Hepatocyte (in vitro differentiated cells): ENCODE measurements at regions not wholly inside any gene's neighbourhood (a gene's known extent, or its start where the extent isn't known, plus 50 kb on each side); places are given as distances from the start of the nearest gene placed in this dataset.
"Not testable (repeated sequence)": the region's sequence is repeated elsewhere in the genome, so short reads cannot be mapped to it uniquely, and the experiment has no call there.

ENCODE experiments used
- DNase-seq: peaks from one replicate; pipeline ENCODE4 v3.0.0-alpha.2; 2016; ENCODE audit warnings: low spot score
- H2AFZ ChIP-seq: fragments of 200-600 bp; sonication (generic); 2 replicates; pipeline ENCODE4 v1.6.0; 2016; ENCODE audit warnings: antibody characterized with exemption, mild to moderate bottlenecking
- H3K27ac ChIP-seq: fragments of 200-600 bp; sonication (generic); 2 replicates; pipeline ENCODE4 v1.5.1; 2016; ENCODE audit warnings: mild to moderate bottlenecking
- H3K27me3 ChIP-seq: fragments of 200-600 bp; sonication (generic); 2 replicates; pipeline ENCODE4 v1.6.1; 2016
- H3K36me3 ChIP-seq: fragments of 200-600 bp; sonication (generic); replicated peaks from 2 replicates; pipeline ENCODE4 v1.5.1; 2016; ENCODE audit warnings: low read depth; ENCODE audit not compliant: insufficient read depth
- H3K4me1 ChIP-seq: fragments of 200-600 bp; sonication (generic); 2 replicates; pipeline ENCODE4 v1.5.1; 2016; ENCODE audit warnings: mild to moderate bottlenecking, moderate library complexity; ENCODE audit not compliant: insufficient read depth
- H3K4me2 ChIP-seq: fragments of 200-600 bp; sonication (generic); 2 replicates; pipeline ENCODE4 v1.6.0; 2016
- H3K4me3 ChIP-seq: fragments of 200-600 bp; sonication (generic); 2 replicates; pipeline ENCODE4 v1.5.1; 2016; ENCODE audit warnings: mild to moderate bottlenecking
- H3K79me2 ChIP-seq: fragments of 200-600 bp; sonication (generic); 2 replicates; pipeline ENCODE4 v1.6.0; 2017; ENCODE audit warnings: mild to moderate bottlenecking
- H3K9me2 ChIP-seq: fragments of 200-600 bp; sonication (generic); replicated peaks from 2 replicates; pipeline ENCODE4 v1.6.0; 2017; ENCODE audit warnings: mild to moderate bottlenecking; ENCODE audit not compliant: insufficient read depth
- H3K9me3 ChIP-seq: fragments of 200-600 bp; sonication (generic); 2 replicates; pipeline ENCODE4 v1.5.1; 2016; ENCODE audit warnings: low read depth, mild to moderate bottlenecking
- H4K20me1 ChIP-seq: fragments of 200-600 bp; sonication (generic); 2 replicates; pipeline ENCODE4 v1.6.0; 2016; ENCODE audit warnings: mild to moderate bottlenecking; ENCODE audit not compliant: insufficient read depth, poor library complexity, severe bottlenecking
- EZH2 ChIP-seq: fragments of 200-600 bp; sonication (generic); IDR thresholded peaks from 2 replicates; pipeline ENCODE4 v1.6.1; 2016; ENCODE audit warnings: antibody characterized with exemption, mild to moderate bottlenecking, borderline replicate concordance
- EZH2phosphoT487 ChIP-seq: fragments of 200-600 bp; sonication (generic); IDR thresholded peaks from one replicate; pipeline ENCODE4 v1.6.1; 2018; ENCODE audit warnings: antibody characterized with exemption, mild to moderate bottlenecking, low read depth, moderate library complexity; ENCODE audit not compliant: unreplicated experiment, severe bottlenecking
- WGBS: methylation state at CpG from one replicate; pipeline ENCODE4 v1.1.6; 2016; ENCODE audit warnings: low lambda C conversion rate; ENCODE audit errors: missing lambda C conversion rate; 5-methylcytosine and 5-hydroxymethylcytosine counted together
- TF ChIP-seq, protein P1 (sequence below): fragments of 200-600 bp; sonication (generic); IDR thresholded peaks from 2 replicates; pipeline ENCODE4 v1.5.1; 2016; ENCODE audit warnings: antibody characterized with exemption, mild to moderate bottlenecking; ENCODE audit not compliant: poor library complexity

DNA sequence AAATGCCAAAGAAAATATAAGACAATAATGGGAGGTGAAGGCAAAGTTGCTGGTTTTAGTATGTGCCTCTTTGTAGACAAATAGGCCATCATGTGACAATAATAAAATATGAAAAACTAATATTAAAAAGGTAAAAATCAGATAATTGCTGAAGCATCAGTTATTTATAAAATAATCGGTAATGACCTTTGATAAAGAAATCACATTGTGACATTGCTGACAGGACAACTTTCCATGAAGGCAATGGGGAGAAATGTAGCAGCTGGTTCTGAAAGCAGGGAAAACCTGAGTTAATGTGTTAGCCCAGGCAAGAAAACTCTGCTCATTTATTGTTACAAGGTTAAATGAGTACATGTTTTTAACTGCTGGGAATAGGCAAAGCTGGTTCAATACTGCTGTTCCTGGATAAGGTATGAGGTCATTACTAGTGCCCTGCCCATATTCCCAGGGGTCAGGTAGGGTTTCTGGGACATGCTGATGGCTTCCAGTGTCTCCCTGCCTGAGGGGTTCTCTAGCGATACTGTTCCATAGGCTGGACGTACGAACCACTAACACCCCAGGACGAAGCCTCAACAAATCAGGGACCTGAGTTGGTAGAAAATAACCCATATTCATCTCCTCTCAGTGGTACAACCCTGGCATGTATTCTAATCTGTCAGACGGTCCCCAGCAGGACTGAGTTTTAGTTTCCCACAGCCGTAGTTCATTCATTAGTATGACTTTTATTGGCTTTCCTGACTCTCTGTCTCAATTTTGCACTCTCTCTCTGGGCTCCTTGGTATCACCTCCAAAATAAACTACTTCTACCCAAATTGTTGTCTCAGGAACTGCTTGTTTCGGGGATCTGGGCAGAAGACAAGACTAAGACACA lies 355.9 kb downstream of the TXNL1 start:
- Histone ChIP-seq H3K27me3 (no peaks in the 10 kb centered on the region), H2AFZ (no peak overlapping the region), H3K9me3 (no peaks in the 10 kb centered on the region), H3K4me3 (no peak overlapping the region), H3K36me3 (no peaks in the 10 kb centered on the region), H3K79me2 (no peaks in the 10 kb centered on the region), H3K4me1 (no peaks in the 10 kb centered on the region), H3K27ac (no peak overlapping the region), H3K4me2 (no peak overlapping the region), H4K20me1 (no peaks in the 10 kb centered on the region), H3K9me2 (no peaks in the 10 kb centered on the region)
- TF ChIP-seq, protein P1, sequence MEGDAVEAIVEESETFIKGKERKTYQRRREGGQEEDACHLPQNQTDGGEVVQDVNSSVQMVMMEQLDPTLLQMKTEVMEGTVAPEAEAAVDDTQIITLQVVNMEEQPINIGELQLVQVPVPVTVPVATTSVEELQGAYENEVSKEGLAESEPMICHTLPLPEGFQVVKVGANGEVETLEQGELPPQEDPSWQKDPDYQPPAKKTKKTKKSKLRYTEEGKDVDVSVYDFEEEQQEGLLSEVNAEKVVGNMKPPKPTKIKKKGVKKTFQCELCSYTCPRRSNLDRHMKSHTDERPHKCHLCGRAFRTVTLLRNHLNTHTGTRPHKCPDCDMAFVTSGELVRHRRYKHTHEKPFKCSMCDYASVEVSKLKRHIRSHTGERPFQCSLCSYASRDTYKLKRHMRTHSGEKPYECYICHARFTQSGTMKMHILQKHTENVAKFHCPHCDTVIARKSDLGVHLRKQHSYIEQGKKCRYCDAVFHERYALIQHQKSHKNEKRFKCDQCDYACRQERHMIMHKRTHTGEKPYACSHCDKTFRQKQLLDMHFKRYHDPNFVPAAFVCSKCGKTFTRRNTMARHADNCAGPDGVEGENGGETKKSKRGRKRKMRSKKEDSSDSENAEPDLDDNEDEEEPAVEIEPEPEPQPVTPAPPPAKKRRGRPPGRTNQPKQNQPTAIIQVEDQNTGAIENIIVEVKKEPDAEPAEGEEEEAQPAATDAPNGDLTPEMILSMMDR, result no peak
- no peak for TF ChIP-seq EZH2
- no peak for TF ChIP-seq EZH2phosphoT487
- no peak for DNase-seq
- 89% methylated on average over 8 of the region's 8 CpGs for WGBS

DNA sequence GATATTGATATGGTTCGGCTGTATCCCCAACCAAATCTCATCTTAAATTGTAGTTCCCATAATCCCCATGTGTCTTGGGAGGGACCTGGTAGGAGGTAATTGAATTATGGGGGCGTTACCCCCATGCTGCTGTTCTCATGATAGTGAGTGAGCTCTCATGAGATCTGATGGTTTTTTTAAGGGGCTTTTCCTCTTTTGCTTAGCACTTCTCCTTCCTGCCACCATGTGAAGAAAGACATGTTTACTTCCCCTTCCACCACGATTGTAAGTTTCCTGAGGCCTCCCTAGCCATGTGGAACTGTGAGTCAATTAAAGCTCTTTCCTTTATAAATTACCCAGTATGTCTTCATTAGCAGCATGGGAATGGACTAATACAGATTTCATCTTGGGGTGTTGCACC lies 358.6 kb downstream of the TXNL1 start:
- not testable (repeated sequence) for H4K20me1 ChIP-seq, H3K9me3 ChIP-seq, H3K9me2 ChIP-seq, H3K79me2 ChIP-seq, H3K27me3 ChIP-seq, H3K4me3 ChIP-seq, H2AFZ ChIP-seq, DNase-seq, H3K36me3 ChIP-seq, H3K27ac ChIP-seq, H3K4me2 ChIP-seq, H3K4me1 ChIP-seq
- WGBS, result 81% methylated on average over 3 of the region's 3 CpGs

DNA sequence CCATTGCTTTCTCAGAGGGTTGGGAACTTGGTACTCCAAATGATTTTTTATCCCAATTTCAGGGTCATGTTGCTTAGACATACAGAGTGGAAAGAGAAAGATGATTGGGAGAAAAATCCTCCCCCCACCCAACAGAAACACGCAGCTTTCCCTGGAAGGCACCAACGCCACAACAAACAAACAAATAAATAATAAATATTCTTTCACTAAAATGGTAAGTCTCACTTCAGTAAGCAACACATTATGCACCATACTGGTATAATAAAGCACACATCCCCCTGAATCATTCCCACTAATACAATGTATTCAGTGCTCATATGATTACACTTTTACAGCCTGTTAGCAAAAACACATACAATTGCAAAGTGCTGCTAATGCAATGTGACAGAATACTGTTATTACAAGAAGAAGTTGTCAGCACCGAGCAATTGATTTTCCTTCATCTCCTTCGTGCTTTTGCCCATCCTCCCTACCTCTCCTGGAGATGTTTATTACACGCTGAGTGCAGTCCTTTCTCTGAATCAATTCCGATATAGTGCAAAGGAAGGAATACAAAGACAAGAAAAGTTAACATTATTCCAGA lies 359.9 kb downstream of the TXNL1 start:
- TF ChIP-seq, protein P1, result no peak
- TF ChIP-seq EZH2 (no peak), EZH2phosphoT487 (no peak)

DNA sequence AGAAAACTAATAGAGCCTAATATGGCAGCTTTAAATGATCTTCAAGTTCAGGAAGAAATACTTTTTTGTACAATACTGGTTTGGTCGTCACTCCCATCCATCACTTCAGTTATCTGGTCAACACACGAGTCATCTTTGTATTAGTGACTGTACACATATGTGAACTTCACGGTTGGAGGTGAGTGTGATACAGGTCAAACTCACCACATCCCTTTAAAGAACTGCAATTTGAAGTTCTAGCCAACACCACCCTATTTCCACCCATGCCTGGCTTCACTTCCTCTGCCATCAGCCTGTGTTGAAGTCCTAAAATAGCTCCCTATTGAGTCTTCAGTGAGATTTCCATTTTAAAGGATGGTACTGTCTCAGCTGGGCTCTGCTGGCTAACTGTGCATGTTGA lies 361.9 kb downstream of the TXNL1 start:
- no peaks in the 10 kb centered on the region for H4K20me1 ChIP-seq
- 91% methylated on average over 3 of the region's 3 CpGs for WGBS
- H3K79me2 ChIP-seq, result no peaks in the 10 kb centered on the region
- no peak for TF ChIP-seq EZH2
- TF ChIP-seq EZH2phosphoT487, result no peak
- TF ChIP-seq, protein P1, result no peak
- H3K4me1 ChIP-seq, result no peaks in the 10 kb centered on the region
- no peak overlapping the region for H3K4me2 ChIP-seq
- H3K27ac ChIP-seq, result no peak overlapping the region
- H3K9me2 ChIP-seq, result no peaks in the 10 kb centered on the region
- no peak for DNase-seq
- no peaks in the 10 kb centered on the region for H3K36me3 ChIP-seq
- H3K27me3 ChIP-seq, result no peaks in the 10 kb centered on the region
- no peak overlapping the region for H3K4me3 ChIP-seq
- no peak overlapping the region for H2AFZ ChIP-seq
- no peaks in the 10 kb centered on the region for H3K9me3 ChIP-seq

More for the DNA sequence above, 359.9 kb downstream of the TXNL1 start:
- Histone ChIP-seq H4K20me1 (no peaks in the 10 kb centered on the region), H3K9me2 (no peaks in the 10 kb centered on the region), H3K36me3 (no peaks in the 10 kb centered on the region), H3K27ac (no peak overlapping the region), H3K79me2 (no peaks in the 10 kb centered on the region), H3K27me3 (no peaks in the 10 kb centered on the region), H3K4me2 (no peak overlapping the region), H3K4me1 (no peaks in the 10 kb centered on the region), H3K9me3 (no peaks in the 10 kb centered on the region), H3K4me3 (no peak overlapping the region), H2AFZ (no peak overlapping the region)
- 84% methylated on average over 6 of the region's 6 CpGs for WGBS
- DNase-seq, result no peak
